ENCODE measurements at regions not wholly inside any gene's neighbourhood (a gene's known extent, or its start where the extent isn't known, plus 50 kb on each side); places are given as distances from the start of the nearest gene placed in this dataset.

DNA sequence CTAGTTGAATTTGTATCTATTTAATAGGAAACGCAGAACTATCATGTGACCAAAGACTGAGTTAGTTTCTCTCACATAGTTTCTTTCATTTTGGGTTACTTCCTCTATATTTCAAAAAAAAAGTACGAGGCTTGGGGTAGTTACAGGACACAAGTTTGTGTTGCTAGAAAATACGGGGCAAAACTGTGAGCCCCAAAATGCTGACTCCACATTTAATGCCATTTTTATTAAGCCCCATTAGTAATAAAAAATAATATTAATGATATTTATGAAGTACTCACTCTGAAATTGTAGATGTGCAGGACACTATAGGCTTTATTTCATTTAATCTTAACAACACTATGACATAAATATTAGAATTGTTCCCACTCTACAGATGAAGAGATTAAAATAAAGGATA is 268.6 kb downstream of the DTHD1 start:
- Histone ChIP-seq H3K27me3 (no peaks in the 10 kb centered on the region), H3K4me1 (no peaks in the 10 kb centered on the region), H3K36me3 (no peaks in the 10 kb centered on the region), H3K27ac (no peak overlapping the region), H3K4me3 (no peak overlapping the region), H3K9me3 (no peaks in the 10 kb centered on the region)
- intact Hi-C loops (cut with DNase I), result no loop called here
- TF ChIP-seq POLR2AphosphoS5 (IDR thresholded peaks at IDR 0.05; ENCODE audit: insufficient read depth in 1 of 2, low read depth in 1 of 2) (no peak), POLR2A (IDR thresholded peaks at IDR 0.05) (no peak)
- TF ChIP-seq, protein P1, sequence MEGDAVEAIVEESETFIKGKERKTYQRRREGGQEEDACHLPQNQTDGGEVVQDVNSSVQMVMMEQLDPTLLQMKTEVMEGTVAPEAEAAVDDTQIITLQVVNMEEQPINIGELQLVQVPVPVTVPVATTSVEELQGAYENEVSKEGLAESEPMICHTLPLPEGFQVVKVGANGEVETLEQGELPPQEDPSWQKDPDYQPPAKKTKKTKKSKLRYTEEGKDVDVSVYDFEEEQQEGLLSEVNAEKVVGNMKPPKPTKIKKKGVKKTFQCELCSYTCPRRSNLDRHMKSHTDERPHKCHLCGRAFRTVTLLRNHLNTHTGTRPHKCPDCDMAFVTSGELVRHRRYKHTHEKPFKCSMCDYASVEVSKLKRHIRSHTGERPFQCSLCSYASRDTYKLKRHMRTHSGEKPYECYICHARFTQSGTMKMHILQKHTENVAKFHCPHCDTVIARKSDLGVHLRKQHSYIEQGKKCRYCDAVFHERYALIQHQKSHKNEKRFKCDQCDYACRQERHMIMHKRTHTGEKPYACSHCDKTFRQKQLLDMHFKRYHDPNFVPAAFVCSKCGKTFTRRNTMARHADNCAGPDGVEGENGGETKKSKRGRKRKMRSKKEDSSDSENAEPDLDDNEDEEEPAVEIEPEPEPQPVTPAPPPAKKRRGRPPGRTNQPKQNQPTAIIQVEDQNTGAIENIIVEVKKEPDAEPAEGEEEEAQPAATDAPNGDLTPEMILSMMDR (IDR thresholded peaks at IDR 0.05), result no peak
- DNase-seq (ENCODE audit: extremely low spot score in 2 of 2), result no peak

DNA sequence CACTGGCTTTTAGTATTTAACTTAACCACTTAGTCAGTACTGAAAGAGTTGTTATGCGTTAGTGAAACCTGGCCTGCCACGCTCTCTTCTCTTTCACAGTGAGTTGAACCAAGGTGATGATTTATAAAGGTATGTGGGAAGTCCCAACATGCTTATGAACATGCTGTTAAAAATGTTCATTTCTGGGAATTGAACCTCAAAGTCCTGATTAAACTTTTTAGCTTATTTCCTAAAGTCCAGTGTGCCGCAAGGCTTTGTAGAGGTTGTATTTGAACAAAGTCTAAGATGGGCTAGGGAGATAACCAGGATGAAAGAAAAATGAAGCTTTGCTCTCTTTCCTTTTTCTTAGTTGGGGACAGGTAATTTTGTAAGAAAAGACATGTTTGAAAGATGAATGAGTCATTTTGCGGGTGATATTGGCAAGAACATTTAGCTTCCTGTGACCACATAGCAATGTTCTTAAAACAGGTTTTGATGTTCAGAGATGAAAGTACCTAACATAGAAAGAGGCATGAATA is 270.3 kb downstream of the DTHD1 start:
- no peak overlapping the region for H3K4me3 ChIP-seq
- intact Hi-C loops (cut with DNase I), result no loop called here

DNA sequence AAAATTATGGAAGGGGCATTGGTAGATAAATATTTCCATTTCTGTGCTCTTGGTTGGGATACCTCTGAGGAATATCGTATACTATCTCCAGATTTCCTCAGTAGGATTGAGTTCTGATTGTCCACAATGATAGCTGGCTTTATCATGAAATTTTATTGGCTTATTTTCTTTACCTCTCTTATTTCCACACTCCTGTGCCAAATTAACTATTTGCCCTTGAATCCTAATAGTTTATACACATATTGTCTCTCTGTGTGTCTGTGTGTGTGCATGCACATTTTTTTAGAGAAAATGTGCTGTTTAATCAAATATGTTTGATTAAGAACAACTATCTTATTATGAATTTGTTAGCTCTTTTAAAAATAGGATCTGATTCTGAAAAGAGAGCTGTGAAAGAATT is 271.6 kb downstream of the DTHD1 start:
- intact Hi-C loops (cut with DNase I), result no loop called here
- Histone ChIP-seq H3K27ac (no peak overlapping the region), H3K9me3 (no peaks in the 10 kb centered on the region), H3K4me1 (no peaks in the 10 kb centered on the region), H3K27me3 (no peaks in the 10 kb centered on the region), H3K4me3 (no peak overlapping the region), H3K36me3 (no peaks in the 10 kb centered on the region)
- TF ChIP-seq POLR2AphosphoS5 (IDR thresholded peaks at IDR 0.05; ENCODE audit: insufficient read depth in 1 of 2, low read depth in 1 of 2), result no peak
- TF ChIP-seq, protein P1 (IDR thresholded peaks at IDR 0.05), result no peak
- TF ChIP-seq POLR2A (IDR thresholded peaks at IDR 0.05), result no peak
- DNase-seq (ENCODE audit: extremely low spot score in 2 of 2), result no peak

More for the DNA sequence above, 270.3 kb downstream of the DTHD1 start:
- no peak for DNase-seq (ENCODE audit: extremely low spot score in 2 of 2)
- Histone ChIP-seq H3K4me1 (no peaks in the 10 kb centered on the region), H3K27me3 (no peaks in the 10 kb centered on the region), H3K27ac (no peak overlapping the region), H3K36me3 (no peaks in the 10 kb centered on the region), H3K9me3 (no peaks in the 10 kb centered on the region)
- no peak for TF ChIP-seq POLR2AphosphoS5 (IDR thresholded peaks at IDR 0.05; ENCODE audit: insufficient read depth in 1 of 2, low read depth in 1 of 2)
- TF ChIP-seq, protein P1 (IDR thresholded peaks at IDR 0.05), result no peak
- TF ChIP-seq POLR2A (IDR thresholded peaks at IDR 0.05), result no peak

DNA sequence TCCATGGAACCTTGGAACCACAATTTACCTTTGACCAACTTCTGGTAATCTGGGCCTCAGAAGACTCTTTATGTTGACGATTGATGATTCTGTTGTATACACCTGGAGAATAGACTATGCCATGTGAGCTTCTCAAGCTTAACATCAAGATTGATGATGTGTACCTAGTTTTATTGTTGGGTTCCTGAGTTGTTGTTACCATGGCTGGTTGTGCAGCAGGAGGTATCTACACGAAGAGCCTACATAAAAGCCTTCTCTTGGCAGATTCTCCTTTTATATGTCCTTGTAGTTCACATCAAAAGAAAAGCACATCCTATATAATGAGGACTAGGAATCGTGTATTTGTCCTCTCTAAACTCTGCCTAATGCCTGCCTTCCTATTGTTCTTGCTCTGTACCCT is 272.0 kb downstream of the DTHD1 start:
- TF ChIP-seq POLR2AphosphoS5 (IDR thresholded peaks at IDR 0.05; ENCODE audit: insufficient read depth in 1 of 2, low read depth in 1 of 2) (no peak), POLR2A (IDR thresholded peaks at IDR 0.05) (no peak)
- TF ChIP-seq, protein P1 (IDR thresholded peaks at IDR 0.05), result no peak
- H3K27me3 ChIP-seq, result no peaks in the 10 kb centered on the region
- no peak for DNase-seq (ENCODE audit: extremely low spot score in 2 of 2)
- H3K9me3 ChIP-seq, result no peaks in the 10 kb centered on the region
- no peak overlapping the region for H3K4me3 ChIP-seq
- no peak overlapping the region for H3K27ac ChIP-seq
- no peaks in the 10 kb centered on the region for H3K36me3 ChIP-seq
- intact Hi-C loops (cut with DNase I), result no loop called here
- no peaks in the 10 kb centered on the region for H3K4me1 ChIP-seq

DNA sequence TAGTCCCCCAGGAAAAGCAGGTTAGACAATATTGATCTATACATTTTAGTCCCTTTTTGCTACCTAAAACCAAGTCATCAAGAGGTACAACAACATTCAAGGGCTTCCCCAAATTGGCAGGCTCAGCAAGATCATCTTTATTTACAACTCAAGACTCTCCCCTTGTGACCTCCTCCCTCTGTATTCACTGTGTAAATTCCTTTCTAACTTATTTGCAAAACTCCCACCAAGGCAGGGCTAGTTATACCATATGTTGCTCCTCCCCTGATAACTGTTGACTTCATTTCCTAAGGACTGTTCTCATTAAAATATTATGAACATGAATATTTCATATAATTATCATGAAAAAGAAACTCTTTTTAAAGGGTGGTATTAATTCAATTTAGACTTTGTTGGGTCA is 275.6 kb downstream of the DTHD1 start:
- Histone ChIP-seq H3K4me3 (no peak overlapping the region), H3K4me1 (no peaks in the 10 kb centered on the region), H3K27ac (no peak overlapping the region), H3K27me3 (no peaks in the 10 kb centered on the region), H3K9me3 (no peaks in the 10 kb centered on the region), H3K36me3 (no peaks in the 10 kb centered on the region)
- DNase-seq (ENCODE audit: extremely low spot score in 2 of 2), result no peak
- no peak for TF ChIP-seq POLR2A (IDR thresholded peaks at IDR 0.05)
- TF ChIP-seq, protein P1 (IDR thresholded peaks at IDR 0.05), result no peak
- intact Hi-C loops (cut with DNase I), result no loop called here
